H54 (cell line): ENCODE measurements at regions not wholly inside any gene's neighbourhood (a gene's known extent, or its start where the extent isn't known, plus 50 kb on each side); places are given as distances from the start of the nearest gene placed in this dataset.

Experiments
- DNase-seq: peaks from one replicate; pipeline ENCODE4 v3.0.0; 2011; ENCODE audit warnings: low spot score, mixed read lengths; ENCODE audit not compliant: insufficient read length
- FAIRE-seq: peaks from 3 replicates; lab custom pipeline; 2011; peaks lifted over from hg19 to GRCh38; lab: Jason Lieb, UNC
- POLR2A ChIP-seq: IDR thresholded peaks from 2 replicates; pipeline ENCODE4 v1.6.1; 2011; ENCODE audit warnings: low read depth, mild to moderate bottlenecking, low read length

- FAIRE-seq (no peak), DNase-seq (no peak)
- TF ChIP-seq POLR2A = no peak
Measured at GRCh38 chrX:136931661-136932060, 51.1 kb upstream of the RBMX start.
